ENCODE measurements at regions not wholly inside any gene's neighbourhood (a gene's known extent, or its start where the extent isn't known, plus 50 kb on each side); places are given as distances from the start of the nearest gene placed in this dataset.
A peak's percentile ranks its signal among the peaks of the same experiment; 100 is the strongest.

DNA sequence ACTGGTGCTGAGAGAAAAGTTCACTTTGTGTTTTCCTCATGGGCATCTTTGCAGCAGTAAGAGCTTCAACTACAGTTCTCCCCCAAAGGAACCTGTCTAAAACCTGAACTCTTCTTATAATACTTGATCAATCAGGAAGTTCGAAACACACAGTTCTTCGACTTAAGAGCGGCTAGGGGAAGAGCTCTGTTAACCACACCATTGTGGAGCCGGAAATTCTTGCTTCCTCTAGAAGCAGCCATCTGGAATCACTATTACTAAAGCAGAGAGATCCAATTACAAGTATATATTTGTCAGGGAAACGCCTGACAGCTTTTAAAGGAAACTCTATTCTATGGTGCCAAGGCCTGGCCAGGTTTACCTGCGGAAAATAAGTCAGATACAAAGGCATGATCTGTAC lies 337.3 kb upstream of the CBLB start:
- Histone ChIP-seq H3K9me3 (no peaks in the 10 kb centered on the region), H3K4me3 (no peak overlapping the region), H3K4me1 (ENCODE audit: low read depth) (no peaks in the 10 kb centered on the region), H3K36me3 (ENCODE audit: low read depth) (no peaks in the 10 kb centered on the region)
- ATAC-seq, result peak; percentile 52
- DNase-seq, result peak in 1 of 3 donors; percentile 4
- intact Hi-C loops (cut with DNase I, micrococcal nuclease), result no loop called here
- TF ChIP-seq, protein P1, sequence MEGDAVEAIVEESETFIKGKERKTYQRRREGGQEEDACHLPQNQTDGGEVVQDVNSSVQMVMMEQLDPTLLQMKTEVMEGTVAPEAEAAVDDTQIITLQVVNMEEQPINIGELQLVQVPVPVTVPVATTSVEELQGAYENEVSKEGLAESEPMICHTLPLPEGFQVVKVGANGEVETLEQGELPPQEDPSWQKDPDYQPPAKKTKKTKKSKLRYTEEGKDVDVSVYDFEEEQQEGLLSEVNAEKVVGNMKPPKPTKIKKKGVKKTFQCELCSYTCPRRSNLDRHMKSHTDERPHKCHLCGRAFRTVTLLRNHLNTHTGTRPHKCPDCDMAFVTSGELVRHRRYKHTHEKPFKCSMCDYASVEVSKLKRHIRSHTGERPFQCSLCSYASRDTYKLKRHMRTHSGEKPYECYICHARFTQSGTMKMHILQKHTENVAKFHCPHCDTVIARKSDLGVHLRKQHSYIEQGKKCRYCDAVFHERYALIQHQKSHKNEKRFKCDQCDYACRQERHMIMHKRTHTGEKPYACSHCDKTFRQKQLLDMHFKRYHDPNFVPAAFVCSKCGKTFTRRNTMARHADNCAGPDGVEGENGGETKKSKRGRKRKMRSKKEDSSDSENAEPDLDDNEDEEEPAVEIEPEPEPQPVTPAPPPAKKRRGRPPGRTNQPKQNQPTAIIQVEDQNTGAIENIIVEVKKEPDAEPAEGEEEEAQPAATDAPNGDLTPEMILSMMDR (IDR thresholded peaks at IDR 0.05), result no peak

DNA sequence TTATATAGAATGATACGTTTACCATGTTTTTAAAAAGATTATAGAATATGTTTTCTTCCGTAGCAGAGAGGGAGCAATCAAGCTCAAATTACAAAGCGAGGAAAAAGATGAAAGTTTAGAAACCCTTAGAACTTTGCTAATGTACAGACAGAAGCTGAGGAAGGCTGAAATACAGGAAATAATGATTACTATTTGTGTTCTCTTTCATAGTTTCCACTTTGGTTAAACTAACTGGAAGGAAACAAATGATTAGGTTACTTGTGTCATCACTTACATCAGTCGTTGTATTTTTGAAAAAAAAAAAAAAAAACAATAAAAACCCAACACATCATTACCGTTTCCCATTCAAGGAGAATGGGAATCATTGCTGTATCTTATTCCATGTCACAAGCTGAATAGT lies 337.8 kb upstream of the CBLB start:
- ATAC-seq (no peak), DNase-seq (no peak)
- Histone ChIP-seq H3K4me1 (ENCODE audit: low read depth) (no peaks in the 10 kb centered on the region), H3K4me3 (no peak overlapping the region), H3K36me3 (ENCODE audit: low read depth) (no peaks in the 10 kb centered on the region), H3K9me3 (no peaks in the 10 kb centered on the region)
- intact Hi-C loops (cut with DNase I, micrococcal nuclease), result no loop called here
- TF ChIP-seq, protein P1 (IDR thresholded peaks at IDR 0.05), result no peak

DNA sequence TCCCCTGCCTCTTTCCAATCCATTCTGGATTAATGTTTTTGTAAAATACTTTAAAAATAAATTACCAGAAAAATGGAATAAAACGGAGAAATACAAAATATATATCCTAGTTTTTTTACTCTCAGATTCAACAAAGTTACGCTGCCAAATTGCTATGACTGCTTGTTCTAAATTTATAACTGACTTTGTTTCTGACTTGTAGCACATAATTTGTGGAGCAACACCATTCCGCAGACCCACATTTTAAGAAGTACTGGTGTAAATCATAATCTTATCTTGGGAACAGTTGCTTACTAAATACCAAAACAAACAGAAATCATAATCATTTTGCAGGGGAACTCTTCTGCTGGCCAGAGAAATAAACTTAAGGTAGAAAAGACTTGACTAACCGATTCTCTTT lies 339.4 kb upstream of the CBLB start:
- intact Hi-C loops (cut with DNase I, micrococcal nuclease), result no loop called here
- DNase-seq (no peak), ATAC-seq (no peak)
- Histone ChIP-seq H3K36me3 (ENCODE audit: low read depth) (no peaks in the 10 kb centered on the region), H3K4me3 (no peak overlapping the region), H3K9me3 (no peaks in the 10 kb centered on the region), H3K4me1 (ENCODE audit: low read depth) (no peaks in the 10 kb centered on the region)
- TF ChIP-seq, protein P1 (IDR thresholded peaks at IDR 0.05), result no peak

DNA sequence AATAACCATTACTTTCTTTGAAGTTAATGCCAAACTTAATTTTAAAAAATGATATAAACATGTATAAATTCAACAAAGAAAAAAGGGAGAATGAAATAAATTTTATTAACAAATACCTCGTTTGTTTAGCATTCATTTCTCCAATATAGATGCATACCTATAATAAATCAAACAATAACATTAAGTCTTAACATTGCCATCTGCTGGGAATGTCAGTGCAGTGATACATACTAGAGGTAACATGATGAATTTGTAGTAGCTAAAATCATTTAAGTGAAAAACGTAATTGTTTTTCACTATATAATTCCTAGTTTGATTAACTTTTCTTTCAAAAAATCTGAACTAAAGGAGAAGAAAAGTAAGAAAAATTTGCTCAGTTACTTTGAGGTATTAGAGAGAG lies 340.2 kb upstream of the CBLB start:
- TF ChIP-seq, protein P1 (IDR thresholded peaks at IDR 0.05), result no peak
- H3K4me3 ChIP-seq, result no peak overlapping the region
- H3K9me3 ChIP-seq, result no peaks in the 10 kb centered on the region
- ATAC-seq (no peak), DNase-seq (peak in 1 of 3 donors; percentile 19)
- no peaks in the 10 kb centered on the region for H3K36me3 ChIP-seq (ENCODE audit: low read depth)
- H3K4me1 ChIP-seq (ENCODE audit: low read depth), result no peaks in the 10 kb centered on the region
- intact Hi-C loops (cut with DNase I, micrococcal nuclease), result no loop called here

DNA sequence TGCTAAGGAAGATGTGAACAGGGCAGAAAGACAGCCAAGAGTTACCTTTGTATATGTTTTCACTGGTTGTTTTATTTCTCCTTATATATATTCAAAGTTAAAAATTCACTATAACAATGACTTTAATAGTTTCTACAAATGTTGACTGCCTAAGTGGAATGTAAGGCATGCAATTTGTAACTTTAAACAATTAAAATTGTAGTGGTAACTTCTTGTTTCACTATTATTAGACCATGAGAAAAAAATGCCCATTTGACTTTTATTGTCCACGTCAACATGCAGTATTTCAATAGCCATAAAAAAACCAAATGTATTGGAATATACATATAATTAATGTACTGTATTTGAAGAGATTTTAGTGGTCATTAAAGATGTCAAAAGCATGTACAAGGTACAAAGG lies 340.7 kb upstream of the CBLB start:
- DNase-seq (no peak), ATAC-seq (no peak)
- Histone ChIP-seq H3K36me3 (ENCODE audit: low read depth) (no peaks in the 10 kb centered on the region), H3K4me1 (ENCODE audit: low read depth) (no peaks in the 10 kb centered on the region), H3K9me3 (no peaks in the 10 kb centered on the region), H3K4me3 (no peak overlapping the region)
- TF ChIP-seq, protein P1 (IDR thresholded peaks at IDR 0.05), result no peak
- intact Hi-C loops (cut with DNase I, micrococcal nuclease), result no loop called here

DNA sequence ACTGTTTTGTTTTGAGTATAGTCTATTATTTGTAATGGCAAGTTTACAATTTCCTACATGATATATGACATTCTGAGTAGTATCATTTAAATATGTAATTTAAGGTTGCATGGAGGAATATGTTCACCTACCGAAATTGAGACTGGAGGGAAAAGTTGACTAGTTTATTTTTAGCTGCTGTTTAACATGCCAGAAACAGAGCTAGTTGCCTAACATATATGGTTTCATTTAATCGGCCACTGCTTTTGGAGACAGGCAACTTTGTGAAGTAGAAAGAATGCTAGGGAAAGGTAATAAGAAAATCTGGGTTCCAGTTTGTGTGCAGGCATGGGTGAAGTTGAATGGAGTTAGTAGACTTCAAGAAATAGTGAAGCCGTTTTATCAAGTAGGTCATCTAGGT lies 342.1 kb upstream of the CBLB start:
- TF ChIP-seq, protein P1 (IDR thresholded peaks at IDR 0.05), result no peak
- Histone ChIP-seq H3K9me3 (no peaks in the 10 kb centered on the region), H3K36me3 (ENCODE audit: low read depth) (no peaks in the 10 kb centered on the region), H3K4me3 (no peak overlapping the region), H3K4me1 (ENCODE audit: low read depth) (no peaks in the 10 kb centered on the region)
- no peak for ATAC-seq
- no peak for DNase-seq
- intact Hi-C loops (cut with DNase I, micrococcal nuclease), result no loop called here

All from mucosa of descending colon (tissue), 3 donors.